Amniotic stem cell (primary cell): ENCODE measurements at regions not wholly inside any gene's neighbourhood (a gene's known extent, or its start where the extent isn't known, plus 50 kb on each side); places are given as distances from the start of the nearest gene placed in this dataset.
"Not testable (repeated sequence)": the region's sequence is repeated elsewhere in the genome, so short reads cannot be mapped to it uniquely, and the experiment has no call there.

Experiments
- DNase-seq: peaks from one replicate; lab custom pipeline; 2025; lab: John Stamatoyannopoulos, UW

GRCh38 chr2:166831930-166832329 is 56.4 kb upstream of the XIRP2 start:
- DNase-seq: no peak

- DNase-seq: no peak
These were observed 62.4 kb upstream of the XIRP2 start for GRCh38 chr2:166825914-166826313.

- no peak for DNase-seq
These were observed 73.9 kb upstream of the XIRP2 start for GRCh38 chr2:166814335-166814734.

- no peak for DNase-seq
These were observed 76.0 kb upstream of the XIRP2 start for GRCh38 chr2:166812166-166812891.

- no peak for DNase-seq
These were observed 82.5 kb upstream of the XIRP2 start for GRCh38 chr2:166805753-166806152.

- no peak for DNase-seq
These were observed 84.8 kb upstream of the XIRP2 start for GRCh38 chr2:166803373-166804000.

- DNase-seq: no peak
These were observed 85.8 kb upstream of the XIRP2 start for GRCh38 chr2:166802475-166802874.

- DNase-seq: no peak
These were observed 95.5 kb upstream of the XIRP2 start for GRCh38 chr2:166792808-166793207.

- no peak for DNase-seq
These were observed 101.6 kb upstream of the XIRP2 start for GRCh38 chr2:166786707-166787106.

- DNase-seq: no peak
These were observed 103.9 kb upstream of the XIRP2 start for GRCh38 chr2:166784296-166784946.

- DNase-seq: no peak
These were observed 113.1 kb upstream of the XIRP2 start for GRCh38 chr2:166775176-166775575.

- DNase-seq: no peak
These were observed 114.9 kb upstream of the XIRP2 start for GRCh38 chr2:166773308-166773949.

GRCh38 chr2:166768393-166769123 is 119.7 kb upstream of the XIRP2 start:
- DNase-seq: no peak

- DNase-seq: not testable (repeated sequence)
These were observed 121.4 kb upstream of the XIRP2 start for GRCh38 chr2:166766769-166767322.

- no peak for DNase-seq
These were observed 122.1 kb upstream of the XIRP2 start for GRCh38 chr2:166766220-166766619.

- DNase-seq: no peak
These were observed 123.1 kb upstream of the XIRP2 start for GRCh38 chr2:166765141-166765540.

GRCh38 chr2:166764702-166765101 is 123.6 kb upstream of the XIRP2 start:
- no peak for DNase-seq

GRCh38 chr2:166764216-166764615 is 124.1 kb upstream of the XIRP2 start:
- no peak for DNase-seq

GRCh38 chr2:166762746-166763145 is 125.5 kb upstream of the XIRP2 start:
- no peak for DNase-seq

- DNase-seq: no peak
These were observed 129.3 kb upstream of the XIRP2 start for GRCh38 chr2:166758956-166759355.

GRCh38 chr2:166750624-166751023 is 137.7 kb upstream of the XIRP2 start:
- DNase-seq: no peak

GRCh38 chr2:166744117-166744516 is 144.2 kb upstream of the XIRP2 start:
- not testable (repeated sequence) for DNase-seq
